ENCODE measurements at regions not wholly inside any gene's neighbourhood (a gene's known extent, or its start where the extent isn't known, plus 50 kb on each side); places are given as distances from the start of the nearest gene placed in this dataset.

DNA sequence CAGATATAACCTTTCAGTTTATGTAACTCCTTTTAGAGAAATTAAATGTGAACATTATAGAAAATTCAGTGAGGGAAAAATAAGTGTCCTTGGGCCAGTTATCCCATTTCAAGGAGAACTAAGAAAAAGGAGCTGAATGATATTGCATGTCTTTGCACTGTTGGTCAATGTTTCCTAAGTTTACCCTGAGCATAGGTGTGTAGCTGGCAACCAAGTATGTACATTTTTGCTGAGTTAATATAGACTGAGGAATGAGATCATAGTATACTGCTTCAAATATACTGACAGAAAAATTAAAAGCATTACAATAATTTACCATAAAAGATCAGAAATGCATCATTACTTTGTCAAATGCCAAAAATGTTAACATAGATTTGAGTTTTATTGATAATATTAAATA lies 2128.7 kb upstream of the C9orf72 start:
- H2AK5ac ChIP-seq (ENCODE audit: low read length, severe bottlenecking), result no peak overlapping the region
- H3K27ac ChIP-seq (ENCODE audit: low read length, poor library complexity, severe bottlenecking), result no peak overlapping the region
- no peak overlapping the region for H2BK5ac ChIP-seq (ENCODE audit: low read depth, low read length, poor library complexity, severe bottlenecking)
- no peaks in the 10 kb centered on the region for H3K9me3 ChIP-seq (ENCODE audit: control insufficient read depth, low read length)
- H4K91ac ChIP-seq (ENCODE audit: low read length), result no peak overlapping the region
- H2BK120ac ChIP-seq (ENCODE audit: low read depth, low read length), result no peak overlapping the region
- DNase-seq, result no peak
- no peak overlapping the region for H3K9ac ChIP-seq (ENCODE audit: low read length)
- H3K79me1 ChIP-seq (replicated peaks; ENCODE audit: low read length, poor library complexity, severe bottlenecking), result no peaks in the 10 kb centered on the region
- H4K8ac ChIP-seq (ENCODE audit: low read length), result no peak overlapping the region
- no peak overlapping the region for H3K4ac ChIP-seq (ENCODE audit: low read depth in 1 of 2, low read length in 2 of 2)
- no peak overlapping the region for H3K4me3 ChIP-seq (ENCODE audit: insufficient read depth in 1 of 2, low read depth in 1 of 2, low read length in 2 of 2)
- no peak overlapping the region for H3K23ac ChIP-seq (ENCODE audit: low read length in 2 of 2)
- H3K4me1 ChIP-seq (ENCODE audit: control insufficient read depth, insufficient read depth, low read depth, low read length), result no peaks in the 10 kb centered on the region
- H2AFZ ChIP-seq (ENCODE audit: low read depth, low read length), result no peak overlapping the region
- no peak overlapping the region for H2BK12ac ChIP-seq (ENCODE audit: low read length in 2 of 2)
- H3K27me3 ChIP-seq (ENCODE audit: control insufficient read depth in 1 of 2, insufficient read depth in 1 of 2, low read length in 2 of 2), result no peaks in the 10 kb centered on the region
- no peak overlapping the region for H3K18ac ChIP-seq (ENCODE audit: low read depth in 1 of 2, low read length in 2 of 2)
- H3K36me3 ChIP-seq (ENCODE audit: control insufficient read depth in 1 of 2, insufficient read depth in 2 of 2, low read depth in 1 of 2, low read length in 2 of 2), result no peaks in the 10 kb centered on the region
- no peak overlapping the region for H3K4me2 ChIP-seq (ENCODE audit: low read length, poor library complexity, severe bottlenecking)
- H3K14ac ChIP-seq (ENCODE audit: low read length in 2 of 2), result no peak overlapping the region
- H2BK15ac ChIP-seq (ENCODE audit: low read depth, poor library complexity, severe bottlenecking), result no peak overlapping the region

DNA sequence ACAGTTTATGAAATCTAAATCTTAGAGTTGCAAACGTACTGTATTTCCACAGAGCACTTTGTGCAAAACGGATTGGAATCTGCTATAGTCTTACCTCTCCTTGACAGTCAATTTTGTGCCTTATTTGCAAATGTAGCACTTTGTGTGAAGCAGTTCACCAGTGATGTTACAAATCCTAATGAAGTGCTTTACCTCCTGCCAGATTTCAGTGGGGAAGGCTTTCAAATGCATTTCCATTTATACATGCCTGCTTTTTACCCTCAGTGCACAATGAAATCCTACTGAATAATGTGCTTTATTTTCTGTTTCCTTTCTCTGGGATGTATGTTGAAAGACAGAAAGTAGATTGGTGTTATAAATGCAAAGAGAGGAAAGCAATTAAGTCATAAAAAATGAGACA lies 2141.6 kb upstream of the C9orf72 start:
- no peak overlapping the region for H3K4me2 ChIP-seq (ENCODE audit: low read length, poor library complexity, severe bottlenecking)
- no peak overlapping the region for H2AFZ ChIP-seq (ENCODE audit: low read depth, low read length)
- H3K4ac ChIP-seq (ENCODE audit: low read depth in 1 of 2, low read length in 2 of 2), result no peak overlapping the region
- DNase-seq, result no peak
- no peaks in the 10 kb centered on the region for H3K4me1 ChIP-seq (ENCODE audit: control insufficient read depth, insufficient read depth, low read depth, low read length)
- H4K8ac ChIP-seq (ENCODE audit: low read length), result no peak overlapping the region
- no peak overlapping the region for H2BK120ac ChIP-seq (ENCODE audit: low read depth, low read length)
- peaks cover 2% of the 10 kb centered on the region for H3K9me3 ChIP-seq (ENCODE audit: control insufficient read depth, low read length)
- H3K36me3 ChIP-seq (ENCODE audit: control insufficient read depth in 1 of 2, insufficient read depth in 2 of 2, low read depth in 1 of 2, low read length in 2 of 2), result no peaks in the 10 kb centered on the region
- no peak overlapping the region for H3K18ac ChIP-seq (ENCODE audit: low read depth in 1 of 2, low read length in 2 of 2)
- H3K4me3 ChIP-seq (ENCODE audit: insufficient read depth in 1 of 2, low read depth in 1 of 2, low read length in 2 of 2), result no peak overlapping the region
- H3K14ac ChIP-seq (ENCODE audit: low read length in 2 of 2), result no peak overlapping the region
- H3K27me3 ChIP-seq (ENCODE audit: control insufficient read depth in 1 of 2, insufficient read depth in 1 of 2, low read length in 2 of 2), result no peaks in the 10 kb centered on the region
- no peak overlapping the region for H3K23ac ChIP-seq (ENCODE audit: low read length in 2 of 2)
- H3K79me1 ChIP-seq (replicated peaks; ENCODE audit: low read length, poor library complexity, severe bottlenecking), result no peaks in the 10 kb centered on the region
- H3K27ac ChIP-seq (ENCODE audit: low read length, poor library complexity, severe bottlenecking), result no peak overlapping the region
- H2BK5ac ChIP-seq (ENCODE audit: low read depth, low read length, poor library complexity, severe bottlenecking), result no peak overlapping the region
- 54% methylated on average over 2 of the region's 2 CpGs for WGBS
- H2BK15ac ChIP-seq (ENCODE audit: low read depth, poor library complexity, severe bottlenecking), result no peak overlapping the region
- H2BK12ac ChIP-seq (ENCODE audit: low read length in 2 of 2), result no peak overlapping the region
- no peak overlapping the region for H4K91ac ChIP-seq (ENCODE audit: low read length)
- no peak overlapping the region for H2AK5ac ChIP-seq (ENCODE audit: low read length, severe bottlenecking)
- H3K9ac ChIP-seq (ENCODE audit: low read length), result no peak overlapping the region

DNA sequence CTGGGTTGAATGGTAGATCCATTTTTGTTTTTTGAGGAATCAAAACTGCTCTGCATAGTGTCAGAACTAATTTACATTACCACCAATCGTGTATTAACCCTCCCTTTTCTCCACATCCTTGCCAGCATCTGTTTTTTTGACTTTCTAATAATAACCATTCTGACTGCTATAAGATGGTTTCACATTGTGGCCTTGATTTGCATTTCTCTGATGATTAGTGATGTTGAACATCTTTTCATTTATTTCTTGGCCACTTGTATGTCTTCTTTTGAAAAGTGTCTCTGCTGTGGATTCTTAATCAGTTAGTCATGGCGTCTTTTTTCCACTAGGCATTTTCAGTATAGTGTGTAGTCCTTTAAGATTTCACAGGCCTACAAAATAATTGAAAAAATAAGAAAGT lies 2144.3 kb upstream of the C9orf72 start:
- no peak for DNase-seq
- H4K91ac ChIP-seq (ENCODE audit: low read length), result no peak overlapping the region
- H2BK5ac ChIP-seq (ENCODE audit: low read depth, low read length, poor library complexity, severe bottlenecking), result no peak overlapping the region
- H3K4me1 ChIP-seq (ENCODE audit: control insufficient read depth, insufficient read depth, low read depth, low read length), result no peaks in the 10 kb centered on the region
- H3K18ac ChIP-seq (ENCODE audit: low read depth in 1 of 2, low read length in 2 of 2), result no peak overlapping the region
- H3K23ac ChIP-seq (ENCODE audit: low read length in 2 of 2), result no peak overlapping the region
- no peaks in the 10 kb centered on the region for H3K27me3 ChIP-seq (ENCODE audit: control insufficient read depth in 1 of 2, insufficient read depth in 1 of 2, low read length in 2 of 2)
- no peak overlapping the region for H2AK5ac ChIP-seq (ENCODE audit: low read length, severe bottlenecking)
- H3K36me3 ChIP-seq (ENCODE audit: control insufficient read depth in 1 of 2, insufficient read depth in 2 of 2, low read depth in 1 of 2, low read length in 2 of 2), result no peaks in the 10 kb centered on the region
- H2BK12ac ChIP-seq (ENCODE audit: low read length in 2 of 2), result no peak overlapping the region
- H2AFZ ChIP-seq (ENCODE audit: low read depth, low read length), result no peak overlapping the region
- no peak overlapping the region for H3K27ac ChIP-seq (ENCODE audit: low read length, poor library complexity, severe bottlenecking)
- no CpG with 5 or more reads among the region's 2 CpGs for WGBS
- H2BK15ac ChIP-seq (ENCODE audit: low read depth, poor library complexity, severe bottlenecking), result no peak overlapping the region
- H3K4ac ChIP-seq (ENCODE audit: low read depth in 1 of 2, low read length in 2 of 2), result no peak overlapping the region
- no peak overlapping the region for H4K8ac ChIP-seq (ENCODE audit: low read length)
- H3K79me1 ChIP-seq (replicated peaks; ENCODE audit: low read length, poor library complexity, severe bottlenecking), result no peaks in the 10 kb centered on the region
- H3K14ac ChIP-seq (ENCODE audit: low read length in 2 of 2), result no peak overlapping the region
- peaks cover 2% of the 10 kb centered on the region for H3K9me3 ChIP-seq (ENCODE audit: control insufficient read depth, low read length)
- no peak overlapping the region for H3K4me3 ChIP-seq (ENCODE audit: insufficient read depth in 1 of 2, low read depth in 1 of 2, low read length in 2 of 2)
- no peak overlapping the region for H3K4me2 ChIP-seq (ENCODE audit: low read length, poor library complexity, severe bottlenecking)
- H3K9ac ChIP-seq (ENCODE audit: low read length), result no peak overlapping the region
- H2BK120ac ChIP-seq (ENCODE audit: low read depth, low read length), result no peak overlapping the region

DNA sequence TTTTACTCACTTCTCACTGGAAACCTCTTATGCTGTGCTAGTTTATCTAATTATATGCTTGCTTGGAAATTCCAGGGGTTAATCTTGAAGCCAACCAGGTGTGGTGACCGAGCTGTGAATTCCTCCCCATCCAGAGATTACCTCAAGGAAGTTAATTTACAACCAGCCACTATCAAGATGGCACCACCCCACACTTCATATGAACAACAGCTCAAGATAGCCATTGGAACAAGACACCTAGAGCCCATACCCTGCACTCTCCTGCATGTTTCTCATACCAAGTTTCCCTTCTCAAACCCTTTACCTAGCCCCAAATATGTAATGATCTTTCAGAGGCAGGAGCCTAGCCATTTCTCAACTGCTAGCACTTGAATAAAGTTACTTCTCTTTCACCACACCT lies 2156.9 kb upstream of the C9orf72 start:
- Histone ChIP-seq H3K4me3 (ENCODE audit: insufficient read depth in 1 of 2, low read depth in 1 of 2, low read length in 2 of 2) (no peak overlapping the region), H3K9ac (ENCODE audit: low read length) (no peak overlapping the region), H3K4me1 (ENCODE audit: control insufficient read depth, insufficient read depth, low read depth, low read length) (no peaks in the 10 kb centered on the region), H3K4me2 (ENCODE audit: low read length, poor library complexity, severe bottlenecking) (no peak overlapping the region), H2AFZ (ENCODE audit: low read depth, low read length) (no peak overlapping the region), H3K36me3 (ENCODE audit: control insufficient read depth in 1 of 2, insufficient read depth in 2 of 2, low read depth in 1 of 2, low read length in 2 of 2) (no peaks in the 10 kb centered on the region), H2BK120ac (ENCODE audit: low read depth, low read length) (no peak overlapping the region), H3K79me1 (replicated peaks; ENCODE audit: low read length, poor library complexity, severe bottlenecking) (no peaks in the 10 kb centered on the region), H4K8ac (ENCODE audit: low read length) (no peak overlapping the region), H2BK12ac (ENCODE audit: low read length in 2 of 2) (no peak overlapping the region), H2AK5ac (ENCODE audit: low read length, severe bottlenecking) (no peak overlapping the region), H3K4ac (ENCODE audit: low read depth in 1 of 2, low read length in 2 of 2) (no peak overlapping the region), H2BK5ac (ENCODE audit: low read depth, low read length, poor library complexity, severe bottlenecking) (no peak overlapping the region), H3K14ac (ENCODE audit: low read length in 2 of 2) (no peak overlapping the region), H3K9me3 (ENCODE audit: control insufficient read depth, low read length) (peaks cover 6% of the 10 kb centered on the region), H2BK15ac (ENCODE audit: low read depth, poor library complexity, severe bottlenecking) (no peak overlapping the region), H4K91ac (ENCODE audit: low read length) (no peak overlapping the region), H3K27me3 (ENCODE audit: control insufficient read depth in 1 of 2, insufficient read depth in 1 of 2, low read length in 2 of 2) (no peaks in the 10 kb centered on the region), H3K23ac (ENCODE audit: low read length in 2 of 2) (no peak overlapping the region), H3K18ac (ENCODE audit: low read depth in 1 of 2, low read length in 2 of 2) (no peak overlapping the region), H3K27ac (ENCODE audit: low read length, poor library complexity, severe bottlenecking) (no peak overlapping the region)
- 85% methylated on average over 1 of the region's 1 CpG for WGBS
- DNase-seq, result no peak
